ENCODE measurements at regions not wholly inside any gene's neighbourhood (a gene's known extent, or its start where the extent isn't known, plus 50 kb on each side); places are given as distances from the start of the nearest gene placed in this dataset.

DNA sequence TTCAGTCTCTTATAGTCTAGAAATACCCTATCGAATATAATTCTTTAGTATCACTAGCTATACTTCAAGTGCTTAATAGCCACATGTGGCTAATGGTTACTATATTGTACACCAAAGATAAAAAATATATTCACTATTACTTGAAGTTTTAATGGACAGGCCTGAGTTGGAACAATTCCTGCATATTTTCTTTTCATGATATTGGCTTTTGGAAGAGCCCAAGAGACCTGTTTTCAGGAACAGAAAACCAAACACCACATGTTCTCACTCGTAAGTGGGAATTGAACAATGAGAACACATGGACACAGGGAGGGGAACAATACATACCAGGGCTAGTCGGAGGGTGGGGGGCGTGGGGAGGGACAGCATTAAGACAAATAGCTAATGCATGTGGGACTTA lies 334.4 kb upstream of the TRIB2 start:
- TF ChIP-seq TAF1 (IDR thresholded peaks at IDR 0.05; ENCODE audit: low read depth, low read length) (no peak), POLR2AphosphoS5 (IDR thresholded peaks at IDR 0.05; ENCODE audit: low read depth, low read length) (no peak), SPI1 (IDR thresholded peaks at IDR 0.05; ENCODE audit: low read depth, low read length) (no peak), POLR2A (IDR thresholded peaks at IDR 0.05; ENCODE audit: low read depth, low read length) (no peak), PAX5 (IDR thresholded peaks at IDR 0.05; ENCODE audit: insufficient read depth, low read length, severe bottlenecking) (no peak), POU2F2 (IDR thresholded peaks at IDR 0.05; ENCODE audit: low read depth, low read length) (no peak)
